ENCODE measurements at regions not wholly inside any gene's neighbourhood (a gene's known extent, or its start where the extent isn't known, plus 50 kb on each side); places are given as distances from the start of the nearest gene placed in this dataset.

DNA sequence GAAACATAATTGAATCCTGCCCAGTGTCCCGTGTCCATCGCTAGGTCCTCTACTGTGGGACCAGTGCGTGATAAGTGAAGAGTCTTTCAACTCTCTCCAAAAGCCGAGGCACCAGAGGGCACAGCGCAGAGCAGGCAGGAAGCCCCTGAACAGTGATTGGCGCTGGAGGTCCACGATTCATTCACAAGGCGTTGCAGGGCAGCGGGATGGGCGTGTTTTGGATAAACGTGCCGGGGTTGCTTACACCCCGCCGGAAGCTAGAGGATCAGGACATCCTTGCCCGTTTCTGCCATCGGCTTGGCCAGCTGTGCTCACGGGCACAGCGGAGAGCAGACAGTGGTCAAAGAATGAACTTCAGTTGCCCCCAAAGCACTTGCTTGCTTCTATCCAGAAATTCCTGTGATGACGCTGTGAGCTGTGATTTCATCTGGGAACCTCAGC lies 86.0 kb upstream of the PFKP start:
- Histone ChIP-seq H3K4me1 (ENCODE audit: low read depth) (peaks cover 5% of the 10 kb centered on the region), H3K4me3 (no peak overlapping the region), H3K36me3 (ENCODE audit: low read depth) (no peaks in the 10 kb centered on the region), H3K9me3 (no peaks in the 10 kb centered on the region)
- ATAC-seq (no peak), DNase-seq (no peak)
- intact Hi-C loops (cut with DNase I, micrococcal nuclease) = no loop called here
- TF ChIP-seq, protein P1, sequence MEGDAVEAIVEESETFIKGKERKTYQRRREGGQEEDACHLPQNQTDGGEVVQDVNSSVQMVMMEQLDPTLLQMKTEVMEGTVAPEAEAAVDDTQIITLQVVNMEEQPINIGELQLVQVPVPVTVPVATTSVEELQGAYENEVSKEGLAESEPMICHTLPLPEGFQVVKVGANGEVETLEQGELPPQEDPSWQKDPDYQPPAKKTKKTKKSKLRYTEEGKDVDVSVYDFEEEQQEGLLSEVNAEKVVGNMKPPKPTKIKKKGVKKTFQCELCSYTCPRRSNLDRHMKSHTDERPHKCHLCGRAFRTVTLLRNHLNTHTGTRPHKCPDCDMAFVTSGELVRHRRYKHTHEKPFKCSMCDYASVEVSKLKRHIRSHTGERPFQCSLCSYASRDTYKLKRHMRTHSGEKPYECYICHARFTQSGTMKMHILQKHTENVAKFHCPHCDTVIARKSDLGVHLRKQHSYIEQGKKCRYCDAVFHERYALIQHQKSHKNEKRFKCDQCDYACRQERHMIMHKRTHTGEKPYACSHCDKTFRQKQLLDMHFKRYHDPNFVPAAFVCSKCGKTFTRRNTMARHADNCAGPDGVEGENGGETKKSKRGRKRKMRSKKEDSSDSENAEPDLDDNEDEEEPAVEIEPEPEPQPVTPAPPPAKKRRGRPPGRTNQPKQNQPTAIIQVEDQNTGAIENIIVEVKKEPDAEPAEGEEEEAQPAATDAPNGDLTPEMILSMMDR (IDR thresholded peaks at IDR 0.05) = no peak

DNA sequence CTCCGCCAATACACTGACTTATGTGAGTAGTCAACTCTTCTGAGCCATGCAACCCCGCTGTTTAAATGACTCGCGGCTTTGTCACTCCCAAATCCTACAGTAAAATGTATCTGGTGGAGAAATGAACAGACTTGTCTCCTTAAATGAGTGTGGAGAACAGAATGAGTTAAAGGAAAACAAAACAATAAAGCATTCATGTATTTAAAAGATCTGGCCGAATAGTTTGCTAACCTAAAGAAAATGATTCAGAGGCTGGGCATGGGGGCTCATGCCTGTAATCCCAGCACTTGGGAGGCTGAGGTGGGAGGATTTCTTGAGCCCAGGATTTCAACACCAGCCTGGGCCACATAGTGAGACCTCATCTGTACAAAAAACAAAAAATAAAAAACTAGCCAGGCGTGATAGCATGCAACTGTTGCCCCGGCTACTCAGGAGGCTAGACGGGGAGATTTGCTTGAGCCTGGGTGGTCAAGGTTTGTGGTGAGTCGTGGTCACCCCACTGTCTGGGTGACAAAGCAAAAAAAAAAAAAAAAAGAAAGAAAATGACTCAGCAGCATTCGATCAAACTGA lies 86.5 kb upstream of the PFKP start:
- peaks cover 2% of the 10 kb centered on the region for H3K4me1 ChIP-seq (ENCODE audit: low read depth)
- H3K9me3 ChIP-seq = no peaks in the 10 kb centered on the region
- intact Hi-C loops (cut with DNase I, micrococcal nuclease) = no loop called here
- H3K36me3 ChIP-seq (ENCODE audit: low read depth) = no peaks in the 10 kb centered on the region
- DNase-seq (no peak), ATAC-seq (no peak)
- no peak overlapping the region for H3K4me3 ChIP-seq
- TF ChIP-seq, protein P1 (IDR thresholded peaks at IDR 0.05) = no peak

DNA sequence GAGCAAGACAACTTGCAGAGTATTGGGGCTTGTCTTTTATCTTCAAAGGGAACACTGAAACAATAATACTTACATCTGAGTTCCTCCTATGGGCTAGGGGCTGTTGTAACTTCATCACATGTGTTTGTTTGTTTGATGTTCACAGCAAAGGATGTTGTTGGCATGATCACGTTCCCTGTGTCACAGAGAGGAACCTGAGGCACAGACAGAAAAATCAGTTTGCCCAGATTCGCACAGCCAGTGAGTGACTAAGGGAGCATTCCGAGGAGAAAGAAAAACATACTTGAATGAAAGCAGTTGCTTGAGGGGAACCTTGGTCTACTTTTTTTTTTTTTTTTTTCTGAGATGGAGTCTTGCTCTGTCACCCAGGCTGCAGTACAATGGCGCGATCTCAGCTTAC lies 87.2 kb upstream of the PFKP start:
- DNase-seq = no peak
- TF ChIP-seq, protein P1 (IDR thresholded peaks at IDR 0.05) = no peak
- ATAC-seq = no peak
- no peaks in the 10 kb centered on the region for H3K9me3 ChIP-seq
- intact Hi-C loops (cut with DNase I, micrococcal nuclease) = no loop called here
- no peak overlapping the region for H3K4me3 ChIP-seq
- no peaks in the 10 kb centered on the region for H3K36me3 ChIP-seq (ENCODE audit: low read depth)
- H3K4me1 ChIP-seq (ENCODE audit: low read depth) = no peaks in the 10 kb centered on the region

DNA sequence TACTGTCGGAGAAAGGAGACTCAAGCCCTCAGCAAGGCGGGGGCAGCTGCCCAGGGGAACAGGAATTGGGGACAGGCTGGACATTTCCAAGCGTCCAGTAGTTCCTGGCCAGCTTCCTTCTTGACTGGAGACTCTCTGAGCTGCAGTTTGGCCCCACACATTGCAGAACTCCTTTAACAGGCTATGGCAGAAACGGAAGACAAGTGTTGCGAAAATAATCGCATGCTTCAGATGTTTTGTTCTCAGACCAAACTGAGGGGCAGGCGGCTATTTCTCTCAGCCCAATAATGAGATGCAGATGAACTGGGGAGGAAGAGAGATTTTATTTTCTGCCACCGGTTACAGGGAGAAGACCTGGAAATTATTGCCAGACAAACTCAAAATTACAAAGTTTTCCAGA lies 88.0 kb upstream of the PFKP start:
- DNase-seq = no peak
- intact Hi-C loops (cut with DNase I, micrococcal nuclease) = no loop called here
- ATAC-seq = no peak
- Histone ChIP-seq H3K4me3 (no peak overlapping the region), H3K4me1 (ENCODE audit: low read depth) (no peaks in the 10 kb centered on the region), H3K9me3 (no peaks in the 10 kb centered on the region), H3K36me3 (ENCODE audit: low read depth) (no peaks in the 10 kb centered on the region)
- TF ChIP-seq, protein P1 (IDR thresholded peaks at IDR 0.05) = no peak

DNA sequence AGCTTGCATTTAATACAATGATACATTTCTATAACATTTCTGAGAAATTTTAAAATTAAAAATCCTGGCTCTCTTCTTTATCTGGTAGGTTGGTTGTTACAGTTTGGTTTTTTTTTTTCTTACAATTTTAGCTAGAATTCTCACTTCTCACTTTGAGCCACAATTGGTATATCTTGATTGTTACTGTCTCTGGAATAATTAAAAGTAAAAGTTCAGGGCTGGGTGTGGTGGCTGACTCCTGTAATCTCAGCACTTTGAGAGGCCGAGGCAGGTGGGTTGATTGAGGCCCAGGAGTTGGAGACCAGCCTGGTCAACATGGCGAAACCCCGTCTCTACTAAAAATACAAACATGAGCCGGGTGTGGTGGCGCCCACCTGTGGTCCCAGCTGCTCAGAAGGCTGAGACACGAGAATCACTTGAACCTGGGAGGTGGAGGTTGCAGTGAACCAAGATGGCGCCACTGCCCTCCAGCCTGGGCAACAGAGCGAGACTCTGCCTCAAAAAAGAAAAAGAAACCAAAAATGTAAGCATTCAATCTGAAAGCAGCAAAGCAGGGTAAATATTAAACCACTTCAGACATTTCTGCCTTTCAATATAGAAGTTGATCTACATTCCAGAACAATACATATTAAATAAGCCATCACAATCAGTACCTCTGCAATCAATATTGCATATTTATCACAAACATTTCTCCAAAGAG lies 88.6 kb upstream of the PFKP start:
- Histone ChIP-seq H3K4me3 (no peak overlapping the region), H3K4me1 (ENCODE audit: low read depth) (no peaks in the 10 kb centered on the region), H3K9me3 (no peaks in the 10 kb centered on the region), H3K36me3 (ENCODE audit: low read depth) (no peaks in the 10 kb centered on the region)
- TF ChIP-seq, protein P1 (IDR thresholded peaks at IDR 0.05) = no peak
- intact Hi-C loops (cut with DNase I, micrococcal nuclease) = no loop called here
- DNase-seq (no peak), ATAC-seq (no peak)

Data from mucosa of descending colon (tissue), 3 donors.